GM12864 (cell line): ENCODE measurements at regions not wholly inside any gene's neighbourhood (a gene's known extent, or its start where the extent isn't known, plus 50 kb on each side); places are given as distances from the start of the nearest gene placed in this dataset.
"Not testable (repeated sequence)": the region's sequence is repeated elsewhere in the genome, so short reads cannot be mapped to it uniquely, and the experiment has no call there.

Experiments
- DNase-seq: peaks from one replicate; pipeline ENCODE4 v3.0.0-alpha.2; 2011; ENCODE audit warnings: low read depth
- H3K4me3 ChIP-seq: 2 replicates; pipeline ENCODE4 v1.5.1; 2011; ENCODE audit warnings: mild to moderate bottlenecking, low read depth, low read length, control low read depth
- TF ChIP-seq, protein P1 (sequence below): IDR thresholded peaks from 2 replicates; pipeline ENCODE4 v1.5.1; 2011; ENCODE audit warnings: low read depth, mild to moderate bottlenecking, moderate library complexity, low read length, control low read depth, inconsistent platforms; ENCODE audit errors: missing control alignments

DNA sequence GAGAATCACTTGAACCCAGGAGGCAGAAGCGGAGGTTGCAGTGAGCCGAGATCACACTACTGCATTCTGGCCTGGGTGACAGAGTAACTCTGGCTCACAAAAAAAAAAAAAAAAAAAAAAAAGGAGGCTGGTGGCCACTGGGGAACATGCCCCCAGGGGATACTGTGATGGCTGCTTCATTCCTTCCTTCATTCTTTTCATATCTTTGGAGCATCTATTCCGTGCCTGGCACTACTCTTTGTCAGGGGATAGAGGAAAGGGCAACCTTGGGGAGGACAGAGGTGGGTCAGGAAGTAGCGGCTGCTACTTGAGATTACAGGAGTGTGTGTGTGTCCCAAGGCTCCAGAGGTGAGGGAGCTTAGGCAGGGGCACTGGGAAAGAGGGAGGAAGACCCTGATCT lies 236.4 kb upstream of the NUPR2 start:
- H3K4me3 ChIP-seq = not testable (repeated sequence)

DNA sequence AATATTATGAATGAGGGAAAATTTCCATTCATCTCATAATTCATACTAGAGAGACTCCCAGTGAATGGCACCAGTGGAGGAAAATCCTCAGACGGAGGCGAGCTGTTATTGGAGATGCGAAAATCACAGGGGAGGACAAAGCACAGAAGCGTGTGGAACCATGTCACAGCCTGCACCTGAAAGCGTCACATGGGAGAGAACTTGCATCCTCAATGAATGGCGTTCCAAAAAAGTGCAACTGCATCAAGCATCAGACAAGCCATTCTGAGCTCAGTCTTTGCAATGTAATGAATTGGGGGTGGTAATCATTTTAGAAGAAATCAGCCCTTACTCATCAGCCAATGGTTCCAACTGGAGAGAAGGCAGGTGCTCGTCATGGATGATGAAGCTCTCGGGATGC lies 235.0 kb upstream of the NUPR2 start:
- DNase-seq, H3K4me3 ChIP-seq: not testable (repeated sequence)

More for the DNA sequence above, 236.4 kb upstream of the NUPR2 start:
- not testable (repeated sequence) for DNase-seq

GRCh38 chr7:56348311-56348710 lies 232.1 kb upstream of the NUPR2 start:
- DNase-seq, H3K4me3 ChIP-seq: not testable (repeated sequence)

- not testable (repeated sequence) for H3K4me3 ChIP-seq, DNase-seq
Observed at GRCh38 chr7:56328327-56328726, 212.1 kb upstream of the NUPR2 start.

- no peak for DNase-seq
- TF ChIP-seq, protein P1, sequence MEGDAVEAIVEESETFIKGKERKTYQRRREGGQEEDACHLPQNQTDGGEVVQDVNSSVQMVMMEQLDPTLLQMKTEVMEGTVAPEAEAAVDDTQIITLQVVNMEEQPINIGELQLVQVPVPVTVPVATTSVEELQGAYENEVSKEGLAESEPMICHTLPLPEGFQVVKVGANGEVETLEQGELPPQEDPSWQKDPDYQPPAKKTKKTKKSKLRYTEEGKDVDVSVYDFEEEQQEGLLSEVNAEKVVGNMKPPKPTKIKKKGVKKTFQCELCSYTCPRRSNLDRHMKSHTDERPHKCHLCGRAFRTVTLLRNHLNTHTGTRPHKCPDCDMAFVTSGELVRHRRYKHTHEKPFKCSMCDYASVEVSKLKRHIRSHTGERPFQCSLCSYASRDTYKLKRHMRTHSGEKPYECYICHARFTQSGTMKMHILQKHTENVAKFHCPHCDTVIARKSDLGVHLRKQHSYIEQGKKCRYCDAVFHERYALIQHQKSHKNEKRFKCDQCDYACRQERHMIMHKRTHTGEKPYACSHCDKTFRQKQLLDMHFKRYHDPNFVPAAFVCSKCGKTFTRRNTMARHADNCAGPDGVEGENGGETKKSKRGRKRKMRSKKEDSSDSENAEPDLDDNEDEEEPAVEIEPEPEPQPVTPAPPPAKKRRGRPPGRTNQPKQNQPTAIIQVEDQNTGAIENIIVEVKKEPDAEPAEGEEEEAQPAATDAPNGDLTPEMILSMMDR = no peak
Observed at GRCh38 chr7:56290548-56290947, 174.3 kb upstream of the NUPR2 start.

GRCh38 chr7:56287429-56288138 lies 171.4 kb upstream of the NUPR2 start:
- no peak for DNase-seq
- TF ChIP-seq, protein P1 = no peak
- H3K4me3 ChIP-seq = no peak overlapping the region

More at GRCh38 chr7:56290548-56290947, 174.3 kb upstream of the NUPR2 start:
- no peak overlapping the region for H3K4me3 ChIP-seq

GRCh38 chr7:56256108-56256507 lies 139.9 kb upstream of the NUPR2 start:
- no peak overlapping the region for H3K4me3 ChIP-seq
- TF ChIP-seq, protein P1 = no peak
- no peak for DNase-seq

GRCh38 chr7:56250135-56250534 lies 133.9 kb upstream of the NUPR2 start:
- TF ChIP-seq, protein P1 = no peak
- no peak for DNase-seq
- no peak overlapping the region for H3K4me3 ChIP-seq

DNA sequence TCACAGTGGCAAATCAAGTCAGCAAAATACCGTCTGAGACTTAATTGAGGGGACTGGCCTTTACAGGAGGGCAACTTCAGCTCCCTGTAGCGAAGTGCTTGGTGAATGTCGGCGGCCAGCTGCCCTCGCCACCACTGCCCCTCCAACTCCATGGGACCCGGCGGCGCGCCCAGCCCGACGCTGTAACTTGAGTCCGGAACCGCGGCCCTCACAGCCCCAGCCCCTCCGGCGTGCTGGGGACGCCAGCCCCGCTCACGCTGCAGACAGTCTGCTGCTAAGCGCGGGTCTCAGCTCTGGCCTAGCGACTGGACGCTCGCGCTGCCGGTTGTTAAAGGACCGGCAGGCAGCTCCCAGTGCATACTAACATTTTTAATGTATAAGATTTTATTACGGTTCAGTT lies 113.4 kb upstream of the NUPR2 start:
- TF ChIP-seq, protein P1 = no peak
- no peak for DNase-seq
- H3K4me3 ChIP-seq = no peak overlapping the region
